CD4-positive, alpha-beta T cell (primary cell): ENCODE measurements at regions not wholly inside any gene's neighbourhood (a gene's known extent, or its start where the extent isn't known, plus 50 kb on each side); places are given as distances from the start of the nearest gene placed in this dataset.

Source experiments
- ATAC-seq: fragments of 200-7000 bp; cut with Tn5 transposase; one replicate; pipeline ENCODE4 v1.10.0; 2022; ENCODE audit warnings: mild to moderate bottlenecking; ENCODE audit not compliant: poor library complexity
- CTCF ChIA-PET: fragments of 350-600 bp; sonication (Branson Sonifier 250); formaldehyde crosslinking; loops from one replicate; lab custom pipeline; 2021; ENCODE audit warnings: antibody characterized with exemption, inconsistent platforms; lab: Charles Lee
- POLR2A ChIA-PET: fragments of 350-600 bp; sonication (Branson Sonifier 250); formaldehyde crosslinking; loops from one replicate; lab custom pipeline; 2021; ENCODE audit warnings: antibody characterized with exemption, inconsistent platforms; lab: Charles Lee
- DNase-seq, 14 experiments: peaks; one replicate each; pipeline ENCODE4 v3.0.0-alpha.2; 2013 to 2020; ENCODE audit warnings: mixed read lengths in 2 of 14
- H3K27ac ChIP-seq, 2 donors: one replicate each; pipeline versions ENCODE4 v1.5.1 to v1.7.0; 2013; ENCODE audit warnings: low read length in 2 of 2, low read depth in 1 of 2, mild to moderate bottlenecking in 1 of 2
- H3K27me3 ChIP-seq, 2 experiments: 1 replicate in 1 of 2; 2 replicates in 1 of 2; pipeline versions ENCODE4 v1.6.1 to v1.7.0; 2013; ENCODE audit warnings: low read length in 2 of 2, control low read depth in 1 of 2, mild to moderate bottlenecking in 1 of 2, moderate library complexity in 1 of 2; ENCODE audit not compliant: insufficient read depth in 2 of 2, control insufficient read depth in 1 of 2
- H3K36me3 ChIP-seq: one replicate; pipeline ENCODE4 v1.6.1; 2013; ENCODE audit warnings: low read length, control low read depth; ENCODE audit not compliant: insufficient read depth
- H3K4me1 ChIP-seq: one replicate; pipeline ENCODE4 v1.6.1; 2013; ENCODE audit warnings: low read length, control low read depth; ENCODE audit not compliant: insufficient read depth
- H3K4me3 ChIP-seq: one replicate; pipeline ENCODE4 v1.5.1; 2013; ENCODE audit warnings: mild to moderate bottlenecking, low read length, moderate library complexity
- H3K9me3 ChIP-seq, 2 experiments: 1 replicate in 1 of 2; 2 replicates in 1 of 2; pipeline versions ENCODE4 v1.6.1 to v1.7.0; 2013; ENCODE audit warnings: low read length in 2 of 2, mild to moderate bottlenecking in 2 of 2, control low read depth in 1 of 2, moderate library complexity in 1 of 2; ENCODE audit not compliant: control insufficient read depth in 1 of 2, insufficient read depth in 1 of 2
- H3K27ac Mint-ChIP-seq: one replicate; pipeline ENCODE4 v1.8.0; 2020; ENCODE audit warnings: mixed read lengths
- H3K27me3 Mint-ChIP-seq: one replicate; pipeline ENCODE4 v1.8.0; 2021; ENCODE audit warnings: mixed read lengths
- H3K36me3 Mint-ChIP-seq: one replicate; pipeline ENCODE4 v1.8.0; 2021; ENCODE audit warnings: low read depth, mixed read lengths
- H3K4me1 Mint-ChIP-seq: one replicate; pipeline ENCODE4 v1.8.0; 2021; ENCODE audit warnings: low read depth, mixed read lengths
- H3K4me3 Mint-ChIP-seq: one replicate; pipeline ENCODE4 v1.8.0; 2020; ENCODE audit warnings: mild to moderate bottlenecking, mixed read lengths
- H3K9me3 Mint-ChIP-seq: one replicate; pipeline ENCODE4 v1.8.0; 2020; ENCODE audit warnings: mixed read lengths
- CTCF ChIP-seq: fragments of 200-600 bp; IDR thresholded peaks from one replicate; pipeline ENCODE4 v1.8.0; 2022; ENCODE audit warnings: antibody characterized with exemption, mild to moderate bottlenecking
- intact Hi-C, 2 experiments: fragments of 100-400 bp; cut with DNase I in 1 of 2; cut with micrococcal nuclease in 1 of 2; formaldehyde crosslinking; loops; one replicate each; pipeline versions ENCODE4 v1.15.1 to v1.9.0; 2023 to 2025; cut with DNase I, micrococcal nuclease

GRCh38 chr4:127578491-127578890, 54.3 kb upstream of the INTU start:
- ATAC-seq: no peak
- Mint-ChIP-seq H3K27ac (no peak overlapping the region), H3K36me3 (no peaks in the 10 kb centered on the region), H3K9me3 (no peaks in the 10 kb centered on the region), H3K4me3 (no peak overlapping the region), H3K4me1 (no peaks in the 10 kb centered on the region), H3K27me3 (peaks cover 3% of the 10 kb centered on the region)
- H3K27ac ChIP-seq: no peak overlapping the region
- ChIA-PET CTCF (no interaction called here), POLR2A (no interaction called here)
- H3K4me3 ChIP-seq: no peak overlapping the region
- no peaks in the 10 kb centered on the region for H3K4me1 ChIP-seq
- TF ChIP-seq CTCF: no peak
- DNase-seq: no peak
- no peaks in the 10 kb centered on the region for H3K27me3 ChIP-seq
- peaks cover 0 to 13% of the 10 kb centered on the region in 2 experiments for H3K9me3 ChIP-seq
- intact Hi-C loops: no loop called here
- no peaks in the 10 kb centered on the region for H3K36me3 ChIP-seq

GRCh38 chr4:127578967-127579366, 53.8 kb upstream of the INTU start:
- TF ChIP-seq CTCF: no peak
- H3K4me1 Mint-ChIP-seq: no peaks in the 10 kb centered on the region
- peaks cover 3% of the 10 kb centered on the region for H3K27me3 Mint-ChIP-seq
- Histone ChIP-seq H3K4me3 (no peak overlapping the region), H3K27me3 (peaks cover 0 to 2% of the 10 kb centered on the region in 2 experiments), H3K27ac (no peak overlapping the region), H3K36me3 (no peaks in the 10 kb centered on the region), H3K4me1 (no peaks in the 10 kb centered on the region), H3K9me3 (peaks cover 0 to 13% of the 10 kb centered on the region in 2 experiments)
- H3K9me3 Mint-ChIP-seq: no peaks in the 10 kb centered on the region
- no peak for ATAC-seq
- H3K27ac Mint-ChIP-seq: no peak overlapping the region
- H3K4me3 Mint-ChIP-seq: no peak overlapping the region
- POLR2A ChIA-PET: no interaction called here
- H3K36me3 Mint-ChIP-seq: no peaks in the 10 kb centered on the region
- no peak for DNase-seq
- CTCF ChIA-PET: no interaction called here
- intact Hi-C loops: no loop called here

GRCh38 chr4:127579821-127580220, 52.9 kb upstream of the INTU start:
- Histone ChIP-seq H3K36me3 (no peaks in the 10 kb centered on the region), H3K27ac (no peak overlapping the region), H3K4me1 (no peaks in the 10 kb centered on the region), H3K27me3 (peaks cover 0 to 2% of the 10 kb centered on the region in 2 experiments), H3K9me3 (peaks cover 0 to 13% of the 10 kb centered on the region in 2 experiments), H3K4me3 (no peak overlapping the region)
- CTCF ChIA-PET: no interaction called here
- peaks cover 8% of the 10 kb centered on the region for H3K27me3 Mint-ChIP-seq
- intact Hi-C loops: no loop called here
- H3K9me3 Mint-ChIP-seq: no peaks in the 10 kb centered on the region
- no peak for ATAC-seq
- H3K4me1 Mint-ChIP-seq: no peaks in the 10 kb centered on the region
- no peak overlapping the region for H3K27ac Mint-ChIP-seq
- no peak for DNase-seq
- POLR2A ChIA-PET: no interaction called here
- TF ChIP-seq CTCF: no peak
- H3K36me3 Mint-ChIP-seq: no peaks in the 10 kb centered on the region
- H3K4me3 Mint-ChIP-seq: no peak overlapping the region
